ENCODE measurements at regions not wholly inside any gene's neighbourhood (a gene's known extent, or its start where the extent isn't known, plus 50 kb on each side); places are given as distances from the start of the nearest gene placed in this dataset.

- no peak for DNase-seq (ENCODE audit: low spot score)
Observed at GRCh38 chrX:45773572-45773971, 572.9 kb upstream of the DIPK2B start.

DNA sequence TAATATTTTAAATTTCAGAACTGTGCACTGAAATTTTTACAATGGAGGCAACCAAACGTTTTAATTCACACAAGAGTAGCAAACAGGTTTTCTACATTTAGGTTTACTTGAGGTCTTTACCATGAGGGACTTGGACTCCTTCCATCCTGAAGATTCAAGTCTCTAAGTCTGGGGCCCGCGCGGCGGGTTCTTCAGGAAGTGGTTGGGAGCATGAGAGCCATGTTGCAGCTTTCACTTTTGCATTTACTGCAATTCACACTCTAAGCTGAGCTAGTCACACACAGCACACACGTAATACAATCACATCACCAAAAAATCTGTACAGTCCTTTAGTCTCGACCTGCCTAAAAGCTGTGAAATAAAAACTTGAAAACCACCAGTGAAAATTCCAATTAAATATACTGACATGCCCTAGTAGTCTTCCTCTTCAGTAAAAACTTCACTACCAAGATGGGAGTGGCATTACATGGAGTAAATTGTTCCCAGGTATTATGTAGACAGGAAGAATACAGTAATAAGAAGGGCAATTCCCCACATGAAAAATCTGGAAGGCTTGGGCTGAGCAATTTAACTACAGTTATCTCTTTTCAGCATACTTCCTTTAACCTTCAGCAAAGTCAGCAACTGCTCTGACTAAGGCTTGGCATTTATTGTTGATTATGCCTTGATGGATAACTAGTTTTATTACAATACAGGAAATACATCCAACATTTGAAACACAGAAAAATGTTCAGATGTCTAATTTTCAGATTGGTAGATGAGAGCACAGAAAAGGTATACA is 571.1 kb upstream of the DIPK2B start:
- peak; percentile 58 for DNase-seq (ENCODE audit: low spot score)

GRCh38 chrX:45771114-45771513 is 570.4 kb upstream of the DIPK2B start:
- DNase-seq (ENCODE audit: low spot score) = peak; percentile 94

GRCh38 chrX:45769761-45770582 is 569.3 kb upstream of the DIPK2B start:
- peak; percentile 94 for DNase-seq (ENCODE audit: low spot score)

- no peak for DNase-seq (ENCODE audit: low spot score)
Observed at GRCh38 chrX:45768666-45769236, 568.1 kb upstream of the DIPK2B start.

DNA sequence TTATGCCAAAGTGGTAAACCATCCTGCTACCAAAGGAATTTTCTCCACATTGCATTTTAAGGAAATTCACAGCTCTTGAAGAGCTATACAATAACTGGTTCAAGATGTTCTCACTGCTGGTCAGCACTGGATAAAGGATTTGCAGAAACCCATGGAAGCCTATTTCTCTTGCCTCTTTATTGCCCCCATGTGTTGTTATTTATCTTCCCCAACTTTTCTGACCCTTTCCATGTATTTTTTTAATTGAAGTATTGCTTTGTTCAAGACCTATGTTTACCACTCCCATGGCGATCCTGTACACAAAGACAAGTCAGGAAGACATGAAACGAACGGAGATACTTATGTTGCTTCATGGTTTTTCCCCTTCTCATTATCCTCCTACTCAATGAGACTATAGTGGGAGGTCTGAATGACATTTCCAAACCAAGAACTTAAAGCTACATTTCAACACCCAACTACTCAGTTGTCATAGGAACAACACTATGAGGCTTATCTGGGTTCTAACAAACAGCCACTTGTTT is 566.4 kb upstream of the DIPK2B start:
- DNase-seq (ENCODE audit: low spot score) = peak; percentile 58

DNA sequence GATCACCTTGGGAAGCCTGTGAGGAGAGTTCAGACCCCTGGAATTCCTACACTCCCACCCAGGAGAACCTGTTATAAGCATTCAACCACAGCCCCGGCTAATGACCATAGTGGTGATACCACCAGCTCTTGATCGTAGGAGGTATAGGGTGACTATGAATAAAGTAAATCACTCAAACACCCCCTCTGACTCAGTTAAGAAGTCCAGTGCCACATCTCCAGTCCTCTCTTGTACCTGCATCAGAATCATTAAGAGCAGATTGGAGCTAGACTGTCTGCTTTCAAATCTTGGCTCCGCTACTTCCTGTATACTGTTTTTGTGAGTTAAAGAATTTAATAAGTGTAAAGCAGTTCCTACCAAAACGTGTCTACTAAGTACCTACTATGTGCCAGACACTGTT is 565.1 kb upstream of the DIPK2B start:
- DNase-seq (ENCODE audit: low spot score) = no peak

- DNase-seq (ENCODE audit: low spot score) = no peak
Observed at GRCh38 chrX:45765281-45765680, 564.6 kb upstream of the DIPK2B start.

DNA sequence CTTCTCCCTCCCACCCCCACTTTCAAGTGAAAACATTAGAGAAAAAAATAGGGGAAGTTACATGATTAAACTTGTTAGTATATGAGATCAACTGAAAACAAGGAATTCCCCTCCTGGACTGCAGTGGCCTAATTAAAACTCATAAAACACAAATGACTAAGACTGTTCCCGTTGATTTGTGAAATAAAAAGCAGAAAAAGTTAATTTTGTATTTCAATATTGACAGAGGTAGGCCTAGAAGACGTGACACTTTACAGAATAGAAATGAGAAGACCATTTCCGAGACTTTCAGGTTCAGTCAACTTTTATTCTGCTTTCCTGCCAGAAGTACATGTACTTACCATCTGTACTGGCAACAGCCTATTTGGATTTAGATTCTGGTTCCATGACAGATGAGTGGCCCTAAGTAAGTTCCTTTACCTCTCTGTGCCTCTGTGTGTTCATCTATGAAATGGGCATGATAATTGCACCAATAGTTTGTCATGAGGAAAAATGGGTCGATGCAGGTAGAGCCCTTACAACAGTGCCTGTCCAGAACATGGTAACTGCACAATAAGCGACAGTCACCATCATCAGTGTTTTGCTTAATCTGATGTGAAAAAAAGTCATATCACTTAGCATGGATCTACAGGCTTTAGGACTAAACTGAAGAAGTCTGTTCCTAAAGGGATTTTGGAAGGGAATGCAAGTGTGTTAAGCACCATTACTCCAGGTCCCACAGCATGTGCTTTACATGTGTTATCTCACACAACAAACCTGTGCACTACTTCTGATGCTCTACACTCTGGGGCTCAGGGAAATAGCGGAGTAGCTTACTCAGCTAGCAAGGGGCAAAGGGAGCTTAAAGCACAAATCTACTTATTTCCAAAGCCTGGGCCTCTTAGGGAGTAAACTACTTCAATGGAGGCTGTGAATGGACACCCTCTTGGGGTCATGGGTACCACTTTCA is 562.3 kb upstream of the DIPK2B start:
- no peak for DNase-seq (ENCODE audit: low spot score)

GRCh38 chrX:45761920-45762319 is 561.2 kb upstream of the DIPK2B start:
- DNase-seq (ENCODE audit: low spot score) = no peak

DNA sequence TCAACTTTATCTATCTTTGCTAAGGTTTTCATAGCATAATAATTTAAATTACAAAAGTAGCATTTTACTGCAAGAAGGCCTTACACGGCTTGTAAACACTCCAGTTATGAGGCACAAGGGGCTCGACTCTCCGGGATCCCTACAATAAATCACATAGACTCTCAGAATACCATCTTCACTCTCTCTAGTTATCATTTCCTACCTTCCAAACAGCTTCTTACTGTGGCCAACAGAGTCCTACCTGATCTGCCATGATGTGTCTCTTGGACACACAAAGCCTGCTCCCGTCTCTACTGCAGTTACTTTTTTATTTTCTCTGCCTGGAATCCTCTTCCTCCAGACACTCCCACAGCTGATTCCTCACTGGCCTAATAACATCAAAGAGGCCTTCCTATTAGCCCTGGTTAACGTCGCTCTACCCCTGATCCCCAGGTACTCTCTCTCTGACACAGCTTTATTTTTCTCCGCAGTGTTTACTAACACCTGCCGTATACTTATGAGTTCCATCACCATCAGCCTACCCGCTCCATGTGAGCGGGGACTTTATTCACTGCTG is 559.6 kb upstream of the DIPK2B start:
- no peak for DNase-seq (ENCODE audit: low spot score)

- peak; percentile 41 for DNase-seq (ENCODE audit: low spot score)
Observed at GRCh38 chrX:45758738-45759397, 558.2 kb upstream of the DIPK2B start.

GRCh38 chrX:45758319-45758718 is 557.6 kb upstream of the DIPK2B start:
- DNase-seq (ENCODE audit: low spot score) = peak; percentile 93

DNA sequence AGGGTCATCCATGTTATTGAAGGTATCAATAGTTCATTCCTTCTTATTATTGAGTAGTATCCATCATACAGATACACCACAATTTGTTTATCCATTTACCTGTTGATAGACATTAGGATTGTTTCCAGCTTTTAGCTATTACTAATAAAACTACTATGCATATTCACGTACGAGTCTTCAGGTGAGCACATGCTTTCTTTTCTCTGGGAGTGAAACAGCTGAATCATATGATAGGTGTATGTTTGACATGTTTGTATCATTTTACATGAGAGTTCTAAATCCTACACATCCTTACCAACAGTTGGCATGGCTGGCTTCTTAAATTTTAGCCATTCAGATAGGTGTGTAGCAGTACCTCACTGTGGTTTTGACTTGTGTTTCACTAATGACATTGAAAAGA is 556.6 kb upstream of the DIPK2B start:
- DNase-seq (ENCODE audit: low spot score) = no peak

- peak; percentile 60 for DNase-seq (ENCODE audit: low spot score)
Observed at GRCh38 chrX:45756557-45756956, 555.9 kb upstream of the DIPK2B start.

DNA sequence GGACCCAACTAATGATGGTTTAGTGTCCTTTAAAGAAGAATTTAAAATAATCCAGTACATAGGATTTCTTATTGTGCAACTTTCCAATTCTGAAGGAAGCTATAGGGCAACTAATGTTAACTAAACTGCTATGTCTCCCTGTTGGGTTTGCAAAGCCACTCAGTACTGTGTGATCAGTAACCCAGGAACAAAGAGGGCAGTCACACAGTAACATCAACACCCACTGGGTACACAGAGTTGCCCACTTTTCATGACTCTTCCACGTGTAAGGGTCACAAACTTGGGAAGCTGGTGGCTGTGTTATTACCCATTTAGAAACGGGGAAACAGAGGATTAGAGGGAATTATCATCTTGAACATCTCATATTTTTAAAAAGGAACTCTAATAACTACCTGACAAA is 555.0 kb upstream of the DIPK2B start:
- DNase-seq (ENCODE audit: low spot score) = no peak

- DNase-seq (ENCODE audit: low spot score) = no peak
Observed at GRCh38 chrX:45751156-45751555, 550.5 kb upstream of the DIPK2B start.

GRCh38 chrX:45750639-45751038 is 550.0 kb upstream of the DIPK2B start:
- peak; percentile 47 for DNase-seq (ENCODE audit: low spot score)

DNA sequence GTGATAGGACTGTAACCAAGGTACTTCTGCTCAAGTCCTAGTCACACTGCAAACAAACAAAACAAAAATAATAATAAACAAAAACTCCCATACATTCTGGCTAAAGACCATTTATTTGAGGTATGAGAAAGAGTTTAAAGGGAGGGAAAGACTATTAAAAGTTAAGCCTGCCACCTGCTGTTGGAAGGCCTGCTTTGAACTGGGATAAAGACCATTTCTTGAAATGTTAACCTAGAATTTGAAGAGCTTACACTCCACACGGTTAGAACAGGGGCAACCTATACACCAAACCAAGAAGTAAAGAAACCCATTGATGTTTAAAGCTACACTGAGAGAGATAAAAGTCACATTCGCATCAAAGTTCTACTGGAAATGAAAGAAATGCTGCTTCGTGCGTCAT is 548.7 kb upstream of the DIPK2B start:
- DNase-seq (ENCODE audit: low spot score) = no peak

DNA sequence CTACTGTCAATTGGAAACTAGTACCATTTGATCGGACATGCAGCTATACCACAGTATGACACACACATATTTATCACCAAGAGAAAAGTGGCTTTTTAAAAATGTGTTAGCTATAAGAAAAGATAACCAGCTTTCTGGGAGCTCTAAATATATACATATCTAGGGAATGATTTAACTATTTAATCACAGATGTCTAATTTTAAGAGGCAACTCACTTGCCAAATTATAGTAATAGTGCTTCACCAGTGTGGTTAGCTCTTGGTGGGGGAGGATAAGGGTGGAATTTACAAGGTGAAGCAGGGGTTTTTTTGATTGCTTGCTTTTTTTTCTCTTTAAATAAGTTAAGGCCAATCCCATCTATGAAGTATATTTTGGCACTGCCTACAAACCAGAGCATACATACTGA is 547.7 kb upstream of the DIPK2B start:
- DNase-seq (ENCODE audit: low spot score) = no peak

- DNase-seq (ENCODE audit: low spot score) = peak; percentile 62
Observed at GRCh38 chrX:45747905-45748304, 547.2 kb upstream of the DIPK2B start.

Measured in kidney tubule cell (primary cell).